Liver (tissue), 8 donors: ENCODE measurements at regions not wholly inside any gene's neighbourhood (a gene's known extent, or its start where the extent isn't known, plus 50 kb on each side); places are given as distances from the start of the nearest gene placed in this dataset.
"Not testable (repeated sequence)": the region's sequence is repeated elsewhere in the genome, so short reads cannot be mapped to it uniquely, and the experiment has no call there.

Source experiments
- DNase-seq: peaks from one replicate; pipeline ENCODE4 v3.0.0-alpha.2; 2017; ENCODE audit warnings: low spot score
- H3K27ac ChIP-seq, 2 donors: one replicate each; pipeline ENCODE4 v1.7.0; 2013; ENCODE audit warnings: inconsistent platforms in 2 of 2, low read length in 2 of 2, control low read depth in 1 of 2, low read depth in 1 of 2, mild to moderate bottlenecking in 1 of 2
- H3K27me3 ChIP-seq, 4 donors: one replicate each; pipeline versions ENCODE4 v1.6.1 to v1.7.0; 2013; ENCODE audit warnings: low read length in 3 of 4, inconsistent platforms in 1 of 4, mild to moderate bottlenecking in 1 of 4, moderate library complexity in 1 of 4; ENCODE audit not compliant: control insufficient read depth in 4 of 4, insufficient read depth in 4 of 4
- H3K36me3 ChIP-seq, 4 donors: one replicate each; pipeline versions ENCODE4 v1.6.1 to v1.7.0; 2013; ENCODE audit warnings: low read length in 3 of 4, mild to moderate bottlenecking in 3 of 4, low read depth in 1 of 4, moderate library complexity in 1 of 4; ENCODE audit not compliant: control insufficient read depth in 4 of 4, insufficient read depth in 3 of 4
- H3K4me1 ChIP-seq, 4 donors: one replicate each; pipeline versions ENCODE4 v1.6.1 to v1.7.0; 2013; ENCODE audit warnings: low read length in 3 of 4, mild to moderate bottlenecking in 3 of 4, moderate library complexity in 1 of 4; ENCODE audit not compliant: control insufficient read depth in 4 of 4, insufficient read depth in 4 of 4
- H3K4me3 ChIP-seq, 3 donors: one replicate each; pipeline versions ENCODE4 v1.6.1 to v1.7.0; 2013; ENCODE audit warnings: low read length in 3 of 3, control low read depth in 1 of 3, low read depth in 1 of 3, mild to moderate bottlenecking in 1 of 3
- H3K9ac ChIP-seq, 2 donors: one replicate each; pipeline ENCODE4 v1.7.0; 2013; ENCODE audit warnings: low read length in 2 of 2, mild to moderate bottlenecking in 2 of 2, moderate library complexity in 2 of 2, control low read depth in 1 of 2, low read depth in 1 of 2
- H3K9me3 ChIP-seq, 4 donors: one replicate each; pipeline versions ENCODE4 v1.6.1 to v1.7.0; 2013; ENCODE audit warnings: low read length in 3 of 4; ENCODE audit not compliant: control insufficient read depth in 4 of 4
- ATF3 ChIP-seq: IDR thresholded peaks from 2 replicates; pipeline ENCODE4 v1.6.1; 2016; ENCODE audit warnings: antibody characterized with exemption
- CTCF ChIP-seq: fragments of 150-350 bp; IDR thresholded peaks from 2 replicates; pipeline ENCODE4 v1.5.1; 2017; ENCODE audit warnings: improper control_type of control experiment, low read depth, low read length; ENCODE audit not compliant: missing input control
- EGR1 ChIP-seq, 2 donors: IDR thresholded peaks; 2 replicates each; pipeline ENCODE4 v1.6.1; 2016 to 2018; ENCODE audit warnings: antibody characterized with exemption in 2 of 2, low read depth in 2 of 2
- FOXA1 ChIP-seq: IDR thresholded peaks from 2 replicates; pipeline ENCODE4 v1.6.1; 2016; ENCODE audit warnings: antibody characterized with exemption
- FOXA2 ChIP-seq: IDR thresholded peaks from 2 replicates; pipeline ENCODE4 v1.6.1; 2016; ENCODE audit warnings: antibody characterized with exemption
- GABPA ChIP-seq, 2 donors: IDR thresholded peaks in 1 of 2; conservative IDR thresholded peaks in 1 of 2; 2 replicates each; pipeline ENCODE4 v1.6.1; 2016; ENCODE audit warnings: antibody characterized with exemption in 2 of 2, mild to moderate bottlenecking in 1 of 2, moderate library complexity in 1 of 2
- HNF4A ChIP-seq, 2 donors: conservative IDR thresholded peaks; 2 replicates each; pipeline ENCODE4 v1.6.1; 2016; ENCODE audit warnings: antibody characterized with exemption in 2 of 2, mild to moderate bottlenecking in 2 of 2
- HNF4G ChIP-seq: IDR thresholded peaks from 2 replicates; pipeline ENCODE4 v1.6.1; 2016; ENCODE audit warnings: antibody characterized with exemption
- JUND ChIP-seq, 2 donors: IDR thresholded peaks; 2 replicates each; pipeline ENCODE4 v1.6.1; 2016; ENCODE audit warnings: antibody characterized with exemption in 2 of 2
- NR2F2 ChIP-seq: IDR thresholded peaks from 2 replicates; pipeline ENCODE4 v1.6.1; 2016; ENCODE audit warnings: antibody characterized with exemption
- RAD21 ChIP-seq, 2 donors: IDR thresholded peaks; 2 replicates each; pipeline ENCODE4 v1.6.1; 2016; ENCODE audit warnings: antibody characterized with exemption in 2 of 2, mild to moderate bottlenecking in 2 of 2
- RXRA ChIP-seq, 2 donors: IDR thresholded peaks; 2 replicates each; pipeline ENCODE4 v1.6.1; 2017 to 2018; ENCODE audit warnings: antibody characterized with exemption in 2 of 2, mild to moderate bottlenecking in 1 of 2
- SP1 ChIP-seq: IDR thresholded peaks from 2 replicates; pipeline ENCODE4 v1.6.1; 2018; ENCODE audit warnings: antibody characterized with exemption, mild to moderate bottlenecking
- TAF1 ChIP-seq: conservative IDR thresholded peaks from 2 replicates; pipeline ENCODE4 v1.6.1; 2016; ENCODE audit warnings: antibody characterized with exemption, mild to moderate bottlenecking
- YY1 ChIP-seq: IDR thresholded peaks from 2 replicates; pipeline ENCODE4 v1.6.1; 2016; ENCODE audit warnings: antibody characterized with exemption, mild to moderate bottlenecking
- WGBS: extraction: QIAGEN DNeasy Blood & Tissue Kit; methylation state at CpG from one replicate; pipeline ENCODE4 v1.1.7; 2013; 5-methylcytosine and 5-hydroxymethylcytosine counted together
- TF ChIP-seq, protein P1 (sequence below): IDR thresholded peaks from 2 replicates; pipeline ENCODE4 v1.6.1; 2016; ENCODE audit warnings: antibody characterized with exemption
- TF ChIP-seq, protein P2 (sequence below): IDR thresholded peaks from 2 replicates; pipeline ENCODE4 v1.6.1; 2016; ENCODE audit warnings: antibody characterized with exemption, mild to moderate bottlenecking
- donor health status: healthy.
- donor health status: healthy.
- donor health status: healthy.
- donor health status: healthy.
- donor health status: healthy.

DNA sequence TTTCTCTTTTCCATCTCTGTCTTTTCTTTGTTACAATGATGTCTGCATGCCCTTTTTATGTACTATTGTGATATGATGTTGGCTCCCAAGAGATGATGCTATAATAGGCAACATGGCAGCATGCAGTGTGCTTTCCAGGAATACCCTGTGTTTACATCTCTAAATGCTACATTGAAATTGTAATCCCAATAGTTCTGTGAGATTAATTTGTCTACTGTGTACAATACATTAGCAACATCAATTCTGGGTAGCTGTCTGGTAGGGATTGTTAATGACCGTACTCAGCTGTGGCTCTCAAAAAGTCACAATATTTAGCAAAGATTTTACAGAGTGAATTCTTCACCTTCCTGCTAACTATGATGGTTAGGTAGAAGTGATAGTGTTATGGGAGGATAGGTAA lies 225.6 kb upstream of the MMS22L start (continued):
- TF ChIP-seq FOXA1 (no peak), YY1 (no peak), RAD21 (IDR thresholded peaks at IDR 0.05) (no peak), HNF4G (no peak), JUND (IDR thresholded peaks at IDR 0.05) (no peak), TAF1 (no peak), GABPA (IDR thresholded peaks at IDR 0.05 in 1 of 2, conservative IDR thresholded peaks at IDR 0.05 in 1 of 2) (no peak), HNF4A (conservative IDR thresholded peaks at IDR 0.05) (no peak)

- H3K9me3 ChIP-seq, H3K9ac ChIP-seq, H3K27me3 ChIP-seq, H3K4me1 ChIP-seq, H3K4me3 ChIP-seq, DNase-seq, H3K27ac ChIP-seq, H3K36me3 ChIP-seq: not testable (repeated sequence)
Measured at GRCh38 chr6:97513260-97513659, 230.2 kb upstream of the MMS22L start.

- Histone ChIP-seq H3K36me3 (no peaks in the 10 kb centered on the region), H3K27me3 (no peaks in the 10 kb centered on the region), H3K4me1 (no peaks in the 10 kb centered on the region), H3K27ac (no peak overlapping the region), H3K4me3 (no peak overlapping the region), H3K9me3 (no peaks in the 10 kb centered on the region), H3K9ac (no peak overlapping the region)
- TF ChIP-seq ATF3 (no peak), JUND (IDR thresholded peaks at IDR 0.05) (no peak), YY1 (no peak), FOXA2 (no peak), EGR1 (IDR thresholded peaks at IDR 0.05; ENCODE audit: low read depth in 2 of 2) (no peak), SP1 (no peak), HNF4G (no peak), RAD21 (IDR thresholded peaks at IDR 0.05) (no peak), GABPA (IDR thresholded peaks at IDR 0.05 in 1 of 2, conservative IDR thresholded peaks at IDR 0.05 in 1 of 2) (no peak), HNF4A (conservative IDR thresholded peaks at IDR 0.05) (no peak), CTCF (no peak), TAF1 (no peak), RXRA (IDR thresholded peaks at IDR 0.05) (no peak), FOXA1 (no peak), NR2F2 (no peak)
- TF ChIP-seq, protein P1, sequence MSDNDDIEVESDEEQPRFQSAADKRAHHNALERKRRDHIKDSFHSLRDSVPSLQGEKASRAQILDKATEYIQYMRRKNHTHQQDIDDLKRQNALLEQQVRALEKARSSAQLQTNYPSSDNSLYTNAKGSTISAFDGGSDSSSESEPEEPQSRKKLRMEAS, result no peak
- TF ChIP-seq, protein P2, sequence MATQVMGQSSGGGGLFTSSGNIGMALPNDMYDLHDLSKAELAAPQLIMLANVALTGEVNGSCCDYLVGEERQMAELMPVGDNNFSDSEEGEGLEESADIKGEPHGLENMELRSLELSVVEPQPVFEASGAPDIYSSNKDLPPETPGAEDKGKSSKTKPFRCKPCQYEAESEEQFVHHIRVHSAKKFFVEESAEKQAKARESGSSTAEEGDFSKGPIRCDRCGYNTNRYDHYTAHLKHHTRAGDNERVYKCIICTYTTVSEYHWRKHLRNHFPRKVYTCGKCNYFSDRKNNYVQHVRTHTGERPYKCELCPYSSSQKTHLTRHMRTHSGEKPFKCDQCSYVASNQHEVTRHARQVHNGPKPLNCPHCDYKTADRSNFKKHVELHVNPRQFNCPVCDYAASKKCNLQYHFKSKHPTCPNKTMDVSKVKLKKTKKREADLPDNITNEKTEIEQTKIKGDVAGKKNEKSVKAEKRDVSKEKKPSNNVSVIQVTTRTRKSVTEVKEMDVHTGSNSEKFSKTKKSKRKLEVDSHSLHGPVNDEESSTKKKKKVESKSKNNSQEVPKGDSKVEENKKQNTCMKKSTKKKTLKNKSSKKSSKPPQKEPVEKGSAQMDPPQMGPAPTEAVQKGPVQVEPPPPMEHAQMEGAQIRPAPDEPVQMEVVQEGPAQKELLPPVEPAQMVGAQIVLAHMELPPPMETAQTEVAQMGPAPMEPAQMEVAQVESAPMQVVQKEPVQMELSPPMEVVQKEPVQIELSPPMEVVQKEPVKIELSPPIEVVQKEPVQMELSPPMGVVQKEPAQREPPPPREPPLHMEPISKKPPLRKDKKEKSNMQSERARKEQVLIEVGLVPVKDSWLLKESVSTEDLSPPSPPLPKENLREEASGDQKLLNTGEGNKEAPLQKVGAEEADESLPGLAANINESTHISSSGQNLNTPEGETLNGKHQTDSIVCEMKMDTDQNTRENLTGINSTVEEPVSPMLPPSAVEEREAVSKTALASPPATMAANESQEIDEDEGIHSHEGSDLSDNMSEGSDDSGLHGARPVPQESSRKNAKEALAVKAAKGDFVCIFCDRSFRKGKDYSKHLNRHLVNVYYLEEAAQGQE, result no peak
- no peak for DNase-seq
- 28% methylated on average over 4 of the region's 4 CpGs for WGBS
Measured at GRCh38 chr6:97524811-97525210, 241.8 kb upstream of the MMS22L start.
